SK-N-SH treated with all-trans-retinoic acid at 6 μM for 48 hours (cell line): ENCODE measurements at regions not wholly inside any gene's neighbourhood (a gene's known extent, or its start where the extent isn't known, plus 50 kb on each side); places are given as distances from the start of the nearest gene placed in this dataset.

Source experiments
- ATAC-seq: fragments of 200-7000 bp; cut with Tn5 transposase; 3 replicates; pipeline ENCODE4 v1.9.1; 2020; ENCODE audit warnings: mild to moderate bottlenecking, moderate library complexity
- BACH2 ChIP-seq: fragments of 250-450 bp; sonication (Bioruptor Pico); IDR thresholded peaks from 2 replicates; pipeline ENCODE4 v1.9.0; 2021; ENCODE audit warnings: mild to moderate bottlenecking, borderline replicate concordance
- CREB5 ChIP-seq: fragments of 250-450 bp; sonication (Bioruptor Pico); IDR thresholded peaks from 2 replicates; pipeline ENCODE4 v1.5.1; 2020; ENCODE audit warnings: low read depth, mild to moderate bottlenecking, moderate library complexity
- CSDC2 ChIP-seq: fragments of 250-450 bp; sonication (Bioruptor Pico); IDR thresholded peaks from 2 replicates; pipeline ENCODE4 v1.5.0; 2020; ENCODE audit warnings: mild to moderate bottlenecking, moderate library complexity
- CSRNP3 ChIP-seq: fragments of 250-450 bp; sonication (Bioruptor Pico); IDR thresholded peaks from 2 replicates; pipeline ENCODE4 v1.5.1; 2021; ENCODE audit warnings: mild to moderate bottlenecking, moderate library complexity
- ESRRG ChIP-seq: fragments of 250-450 bp; sonication (Bioruptor Pico); IDR thresholded peaks from 2 replicates; pipeline ENCODE4 v1.6.1; 2021; ENCODE audit warnings: mild to moderate bottlenecking
- GLIS3 ChIP-seq: fragments of 250-450 bp; sonication (Bioruptor Pico); IDR thresholded peaks from 2 replicates; pipeline ENCODE4 v1.5.0; 2020; ENCODE audit warnings: mild to moderate bottlenecking, moderate library complexity
- ISL1 ChIP-seq: fragments of 250-450 bp; sonication (Bioruptor Pico); IDR thresholded peaks from 2 replicates; pipeline ENCODE4 v2.1.2; 2022; ENCODE audit warnings: mild to moderate bottlenecking, moderate library complexity
- OSR1 ChIP-seq: fragments of 250-450 bp; sonication (Bioruptor Pico); IDR thresholded peaks from 2 replicates; pipeline ENCODE4 v1.8.0; 2022; ENCODE audit warnings: moderate library complexity, mild to moderate bottlenecking, inconsistent platforms
- PATZ1 ChIP-seq: fragments of 250-450 bp; sonication (Bioruptor Pico); IDR thresholded peaks from 2 replicates; pipeline ENCODE4 v1.8.0; 2020; ENCODE audit warnings: mild to moderate bottlenecking, moderate library complexity, borderline replicate concordance
- POU6F1 ChIP-seq: fragments of 250-450 bp; sonication (Bioruptor Pico); IDR thresholded peaks from 2 replicates; pipeline ENCODE4 v1.8.0; 2021; ENCODE audit warnings: low read depth, mild to moderate bottlenecking, moderate library complexity, borderline replicate concordance
- PPARA ChIP-seq: fragments of 250-450 bp; sonication (Bioruptor Pico); IDR thresholded peaks from 2 replicates; pipeline ENCODE4 v1.5.0; 2020; ENCODE audit warnings: mild to moderate bottlenecking, borderline replicate concordance
- RARB ChIP-seq: fragments of 250-450 bp; sonication (Bioruptor Pico); IDR thresholded peaks from 2 replicates; pipeline ENCODE4 v1.8.0; 2021; ENCODE audit warnings: mild to moderate bottlenecking, moderate library complexity
- TCF4 ChIP-seq: fragments of 250-450 bp; sonication (Bioruptor Pico); IDR thresholded peaks from 2 replicates; pipeline ENCODE4 v1.8.0; 2021; ENCODE audit warnings: mild to moderate bottlenecking, moderate library complexity, borderline replicate concordance
- TOX ChIP-seq: fragments of 250-450 bp; sonication (Bioruptor Pico); IDR thresholded peaks from 2 replicates; pipeline ENCODE4 v1.8.0; 2021; ENCODE audit warnings: mild to moderate bottlenecking, moderate library complexity, borderline replicate concordance
- TSHZ2 ChIP-seq: fragments of 250-450 bp; sonication (Bioruptor Pico); IDR thresholded peaks from 2 replicates; pipeline ENCODE4 v1.5.0; 2020; ENCODE audit warnings: mild to moderate bottlenecking, moderate library complexity
- ZC3H10 ChIP-seq: fragments of 250-450 bp; sonication (Bioruptor Pico); IDR thresholded peaks from 2 replicates; pipeline ENCODE4 v1.5.1; 2021; ENCODE audit warnings: mild to moderate bottlenecking, moderate library complexity
- ZFP3 ChIP-seq: fragments of 250-450 bp; sonication (Bioruptor Pico); IDR thresholded peaks from 2 replicates; pipeline ENCODE4 v1.5.0; 2020; ENCODE audit warnings: mild to moderate bottlenecking, moderate library complexity
- ZFP30 ChIP-seq: fragments of 450-650 bp; formaldehyde crosslinking; IDR thresholded peaks from 2 replicates; pipeline ENCODE4 v1.5.0; 2022; ENCODE audit warnings: mild to moderate bottlenecking, moderate library complexity
- ZNF565 ChIP-seq: fragments of 450-650 bp; formaldehyde crosslinking; conservative IDR thresholded peaks from 2 replicates; pipeline ENCODE4 v1.5.0; 2020; ENCODE audit warnings: low read depth, mild to moderate bottlenecking, moderate library complexity
- ZNF70 ChIP-seq: fragments of 450-650 bp; formaldehyde crosslinking; IDR thresholded peaks from 2 replicates; pipeline ENCODE4 v1.5.0; 2020; ENCODE audit warnings: mild to moderate bottlenecking, moderate library complexity
- ZNF8 ChIP-seq: fragments of 450-650 bp; formaldehyde crosslinking; IDR thresholded peaks from 2 replicates; pipeline ENCODE4 v1.5.0; 2020; ENCODE audit warnings: mild to moderate bottlenecking, moderate library complexity

- TF ChIP-seq ZNF565 (CRISPR knock-in tag): no peak
- no peak for ATAC-seq
Observed at GRCh38 chr2:19114126-19114525, 244.3 kb downstream of the OSR1 start.

GRCh38 chr2:19111354-19111753 lies 247.1 kb downstream of the OSR1 start:
- TF ChIP-seq ESRRG (no peak), POU6F1 (CRISPR knock-in tag) (no peak), TCF4 (CRISPR knock-in tag) (no peak), PPARA (CRISPR knock-in tag) (no peak), ZNF565 (CRISPR knock-in tag) (no peak), ZNF8 (no peak), ISL1 (CRISPR knock-in tag) (no peak), ZNF70 (CRISPR knock-in tag) (no peak), OSR1 (no peak), ZFP3 (CRISPR knock-in tag) (no peak), RARB (CRISPR knock-in tag) (no peak), ZFP30 (CRISPR knock-in tag) (no peak), ZC3H10 (CRISPR knock-in tag) (no peak), GLIS3 (CRISPR knock-in tag) (no peak), CSDC2 (no peak), BACH2 (CRISPR knock-in tag) (no peak)
- ATAC-seq: no peak

- ATAC-seq: no peak
- no peak for TF ChIP-seq ZNF70 (CRISPR knock-in tag)
- TF ChIP-seq PATZ1: no peak
- no peak for TF ChIP-seq CREB5 (CRISPR knock-in tag)
- TF ChIP-seq TSHZ2 (CRISPR knock-in tag): no peak
- TF ChIP-seq BACH2 (CRISPR knock-in tag): no peak
- TF ChIP-seq TCF4 (CRISPR knock-in tag): no peak
- no peak for TF ChIP-seq RARB (CRISPR knock-in tag)
- TF ChIP-seq GLIS3 (CRISPR knock-in tag): no peak
- no peak for TF ChIP-seq ESRRG
- no peak for TF ChIP-seq ZFP3 (CRISPR knock-in tag)
- TF ChIP-seq CSDC2: no peak
- no peak for TF ChIP-seq POU6F1 (CRISPR knock-in tag)
- TF ChIP-seq TOX (CRISPR knock-in tag): no peak
- no peak for TF ChIP-seq ZC3H10 (CRISPR knock-in tag)
- TF ChIP-seq CSRNP3 (CRISPR knock-in tag): no peak
Observed at GRCh38 chr2:19109518-19109917, 248.9 kb downstream of the OSR1 start.
